Psoas muscle (tissue), 7 donors: ENCODE measurements at regions not wholly inside any gene's neighbourhood (a gene's known extent, or its start where the extent isn't known, plus 50 kb on each side); places are given as distances from the start of the nearest gene placed in this dataset.

Experiments used
- ATAC-seq, 4 donors: fragments of 200-7000 bp; cut with Tn5 transposase; one replicate each; pipeline ENCODE4 v1.9.1; 2020; ENCODE audit warnings: moderate library complexity in 3 of 4, mild to moderate bottlenecking in 2 of 4
- DNase-seq, 2 donors: peaks; one replicate each; pipeline ENCODE4 v3.0.0-alpha.2; 2020
- H3K27ac ChIP-seq: fragments of 200-600 bp; one replicate; pipeline ENCODE4 v1.8.0; 2022
- H3K27me3 ChIP-seq, 3 donors: fragments of 200-600 bp in 1 of 3; one replicate each; pipeline versions ENCODE4 v1.6.1 to v1.8.0; 2013 to 2022; ENCODE audit warnings: low read length in 2 of 3, mild to moderate bottlenecking in 2 of 3, moderate library complexity in 1 of 3; ENCODE audit not compliant: insufficient read depth in 3 of 3
- H3K36me3 ChIP-seq, 2 donors: fragments of 200-600 bp in 1 of 2; one replicate each; pipeline versions ENCODE4 v1.6.1 to v1.8.0; 2013 to 2022; ENCODE audit warnings: low read depth in 1 of 2, mild to moderate bottlenecking in 1 of 2, moderate library complexity in 1 of 2; ENCODE audit not compliant: insufficient read depth in 1 of 2
- H3K4me1 ChIP-seq: fragments of 200-600 bp; one replicate; pipeline ENCODE4 v1.8.0; 2022
- H3K4me3 ChIP-seq: fragments of 200-600 bp; one replicate; pipeline ENCODE4 v1.8.0; 2022; ENCODE audit warnings: mild to moderate bottlenecking
- H3K9me3 ChIP-seq: fragments of 200-600 bp; one replicate; pipeline ENCODE4 v1.8.0; 2022
- CTCF ChIP-seq: fragments of 200-600 bp; IDR thresholded peaks from one replicate; pipeline ENCODE4 v1.8.0; 2022; ENCODE audit warnings: antibody characterized with exemption
- WGBS, 3 donors: extraction: QIAGEN DNeasy Blood & Tissue Kit; methylation state at CpG; one replicate each; pipeline versions ENCODE4 v1.1.6 to v1.1.7; 2013; 5-methylcytosine and 5-hydroxymethylcytosine counted together
- intact Hi-C, 2 donors: fragments of 100-400 bp; cut with DNase I; formaldehyde crosslinking; loops; one replicate each; pipeline versions ENCODE4 v1.11.0 to v1.14.2; 2022
- donor health status: healthy with polysubstance abuse.
- donor health status: DM: no; HTN: no; CAD: no; lungs with moderate emphysema.
- donor health status: Bipolar disorder and iron deficiency.
- donor health status: healthy.
- donor health status: DM: yes; HTN: yes; CAD: no.
- donor health status: DM: no; HTN: no; CAD: no.
- donor health status: DM: yes; HTN: yes; CAD: no.

GRCh38 chr3:189557824-189558223 is 73.4 kb upstream of the TP63 start:
- Histone ChIP-seq H3K27ac (no peak overlapping the region), H3K27me3 (no peaks in the 10 kb centered on the region), H3K36me3 (no peaks in the 10 kb centered on the region), H3K4me3 (no peak overlapping the region), H3K9me3 (no peaks in the 10 kb centered on the region), H3K4me1 (no peaks in the 10 kb centered on the region)
- TF ChIP-seq CTCF: no peak
- ATAC-seq: no peak
- intact Hi-C loops: loop anchor here in 1 of 2 donors (5.0 kb wide), 1 partner anchor 46 kb away; no protein-coding TSS in a partner anchor
- 92 to 95% (median 94%) methylated on average over 3 of the region's 3 CpGs for WGBS, 3 donors
- DNase-seq: no peak

GRCh38 chr3:189561256-189561655 is 69.9 kb upstream of the TP63 start:
- no peak overlapping the region for H3K4me3 ChIP-seq
- no peaks in the 10 kb centered on the region for H3K36me3 ChIP-seq
- TF ChIP-seq CTCF: no peak
- DNase-seq (no peak), ATAC-seq (no peak)
- intact Hi-C loops: loop anchor here in 1 of 2 donors (10.0 kb wide), 1 partner anchor 296 kb away; no protein-coding TSS in a partner anchor
- no peaks in the 10 kb centered on the region for H3K27me3 ChIP-seq
- no peak overlapping the region for H3K27ac ChIP-seq
- no peaks in the 10 kb centered on the region for H3K9me3 ChIP-seq
- peaks cover 4% of the 10 kb centered on the region for H3K4me1 ChIP-seq
- WGBS, 3 donors: 86 to 92% (median 89%) methylated on average over 2 of the region's 2 CpGs

GRCh38 chr3:189563853-189564563 is 67.2 kb upstream of the TP63 start:
- Histone ChIP-seq H3K27me3 (no peaks in the 10 kb centered on the region), H3K4me3 (no peak overlapping the region), H3K27ac (peak overlapping the region; percentile 74), H3K9me3 (no peaks in the 10 kb centered on the region), H3K36me3 (no peaks in the 10 kb centered on the region), H3K4me1 (peaks cover 4% of the 10 kb centered on the region)
- DNase-seq (no peak), ATAC-seq (peak; percentile 79 to 97 (median 92))
- intact Hi-C loops: loop anchor here in 1 of 2 donors (10.0 kb wide), 1 partner anchor 299 kb away; no protein-coding TSS in a partner anchor
- 42 to 52% (median 45%) methylated on average over 6 of the region's 6 CpGs for WGBS, 3 donors
- no peak for TF ChIP-seq CTCF

GRCh38 chr3:189566550-189567130 is 64.5 kb upstream of the TP63 start:
- no peak overlapping the region for H3K27ac ChIP-seq
- H3K4me1 ChIP-seq: peaks cover 4% of the 10 kb centered on the region
- H3K9me3 ChIP-seq: no peaks in the 10 kb centered on the region
- H3K36me3 ChIP-seq: no peaks in the 10 kb centered on the region
- H3K4me3 ChIP-seq: no peak overlapping the region
- TF ChIP-seq CTCF: no peak
- no peaks in the 10 kb centered on the region for H3K27me3 ChIP-seq
- intact Hi-C loops: loop anchor here in 1 of 2 donors (10.0 kb wide), 1 partner anchor 302 kb away; no protein-coding TSS in a partner anchor
- DNase-seq: no peak
- ATAC-seq: no peak
- 37 to 68% (median 41%) methylated on average over 2 of the region's 2 CpGs for WGBS, 3 donors
